B cell (primary cell): ENCODE measurements at regions not wholly inside any gene's neighbourhood (a gene's known extent, or its start where the extent isn't known, plus 50 kb on each side); places are given as distances from the start of the nearest gene placed in this dataset.

Experiments
- ATAC-seq: fragments of 200-7000 bp; cut with Tn5 transposase; one replicate; pipeline ENCODE4 v1.10.0; 2021; ENCODE audit warnings: low read depth, mild to moderate bottlenecking, moderate number of reproducible peaks, moderate library complexity
- CTCF ChIA-PET: fragments of 350-600 bp; sonication (Branson Sonifier 250); formaldehyde crosslinking; loops from one replicate; lab custom pipeline; 2021; ENCODE audit warnings: antibody characterized with exemption, inconsistent platforms; lab: Charles Lee
- POLR2A ChIA-PET: fragments of 350-600 bp; sonication (Branson Sonifier 250); formaldehyde crosslinking; loops from one replicate; lab custom pipeline; 2021; ENCODE audit warnings: antibody characterized with exemption; lab: Charles Lee
- DNase-seq: peaks from one replicate; pipeline ENCODE4 v3.0.0; 2013
- H2AFZ ChIP-seq: 2 replicates; pipeline ENCODE4 v1.6.1; 2012; ENCODE audit warnings: mild to moderate bottlenecking, low read depth, low read length; ENCODE audit not compliant: insufficient read depth, poor library complexity, severe bottlenecking
- H3K27ac ChIP-seq, 2 donors: 1 replicate in 1 of 2; 2 replicates in 1 of 2; pipeline ENCODE4 v1.5.1; 2012 to 2013; ENCODE audit warnings: low read length in 2 of 2, mild to moderate bottlenecking in 2 of 2, moderate library complexity in 1 of 2
- H3K27me3 ChIP-seq, 4 experiments: fragments of 200-600 bp in 1 of 4; sonication (generic) in 1 of 4; replicated peaks in 1 of 4; 1 replicate in 2 of 4; 2 replicates in 2 of 4; pipeline versions ENCODE4 v1.6.1 to v1.7.0; 2013 to 2016; ENCODE audit warnings: low read length in 3 of 4, mild to moderate bottlenecking in 2 of 4, mixed read lengths in 1 of 4, moderate library complexity in 1 of 4; ENCODE audit not compliant: insufficient read depth in 4 of 4, control insufficient read depth in 3 of 4; ENCODE audit errors: control extremely low read depth in 1 of 4
- H3K36me3 ChIP-seq, 2 experiments: replicated peaks in 1 of 2; 1 replicate in 1 of 2; 2 replicates in 1 of 2; pipeline versions ENCODE4 v1.6.1 to v1.7.1; 2013; ENCODE audit warnings: low read length in 1 of 2; ENCODE audit not compliant: insufficient read depth in 2 of 2, control insufficient read depth in 1 of 2; ENCODE audit errors: control extremely low read depth in 1 of 2, extremely low read depth in 1 of 2
- H3K4me1 ChIP-seq, 2 donors: fragments of 200-600 bp in 1 of 2; sonication (generic) in 1 of 2; 1 replicate in 1 of 2; 2 replicates in 1 of 2; pipeline versions ENCODE4 v1.5.1 to v1.6.1; 2013 to 2017; ENCODE audit warnings: low read length in 2 of 2; ENCODE audit not compliant: control insufficient read depth in 2 of 2, insufficient read depth in 2 of 2
- H3K4me2 ChIP-seq: replicated peaks from 2 replicates; pipeline ENCODE3; 2012; ENCODE audit warnings: mild to moderate bottlenecking, low read depth, low read length; ENCODE audit not compliant: poor library complexity, severe bottlenecking
- H3K4me3 ChIP-seq, 5 experiments: fragments of 200-600 bp in 1 of 5; sonication (generic) in 1 of 5; 1 replicate in 3 of 5; 2 replicates in 2 of 5; pipeline versions ENCODE4 v1.5.1 to v1.7.0; 2011 to 2016; ENCODE audit warnings: low read length in 4 of 5, mild to moderate bottlenecking in 4 of 5, low read depth in 2 of 5, control low read depth in 1 of 5, moderate library complexity in 1 of 5; ENCODE audit not compliant: insufficient read depth in 1 of 5; ENCODE audit errors: control extremely low read depth in 1 of 5, extremely low read depth in 1 of 5
- H3K79me2 ChIP-seq: fragments of 200-600 bp; sonication (generic); one replicate; pipeline ENCODE4 v1.6.0; 2016; ENCODE audit warnings: low read length; ENCODE audit not compliant: control insufficient read depth, insufficient read depth
- H3K9ac ChIP-seq: fragments of 200-600 bp; sonication (generic); 2 replicates; pipeline ENCODE4 v1.6.1; 2017; ENCODE audit warnings: mild to moderate bottlenecking, low read length, moderate library complexity
- H3K9me3 ChIP-seq, 3 donors: one replicate each; pipeline versions ENCODE4 v1.6.1 to v1.7.1; 2013; ENCODE audit warnings: low read length in 2 of 3; ENCODE audit not compliant: control insufficient read depth in 2 of 3, insufficient read depth in 1 of 3; ENCODE audit errors: control extremely low read depth in 1 of 3
- H4K20me1 ChIP-seq: 2 replicates; pipeline ENCODE4 v1.6.0; 2012; ENCODE audit warnings: mild to moderate bottlenecking, low read length; ENCODE audit not compliant: insufficient read depth, control insufficient read depth, poor library complexity, severe bottlenecking
- H3K27ac Mint-ChIP-seq: one replicate; pipeline ENCODE4 v1.8.0; 2021; ENCODE audit warnings: mixed read lengths
- H3K27me3 Mint-ChIP-seq: one replicate; pipeline ENCODE4 v1.8.0; 2021; ENCODE audit warnings: mixed read lengths
- H3K4me1 Mint-ChIP-seq: one replicate; pipeline ENCODE4 v1.8.0; 2021; ENCODE audit warnings: mixed read lengths
- H3K4me3 Mint-ChIP-seq: one replicate; pipeline ENCODE4 v1.8.0; 2021; ENCODE audit warnings: mixed read lengths
- H3K9me3 Mint-ChIP-seq: one replicate; pipeline ENCODE4 v1.8.0; 2022; ENCODE audit warnings: mixed read lengths; ENCODE audit not compliant: insufficient read depth
- CTCF ChIP-seq: fragments of 200-600 bp; IDR thresholded peaks from one replicate; pipeline ENCODE4 v1.8.0; 2022; ENCODE audit warnings: antibody characterized with exemption, mild to moderate bottlenecking
- EZH2 ChIP-seq: IDR thresholded peaks from 2 replicates; pipeline ENCODE4 v1.6.1; 2012; ENCODE audit warnings: borderline replicate concordance, low read depth, mild to moderate bottlenecking, moderate library complexity, low read length; ENCODE audit not compliant: insufficient read depth, poor library complexity, severe bottlenecking
- WGBS: methylation state at CpG from one replicate; pipeline ENCODE4 v1.1.5; 2013; ENCODE audit warnings: missing lambda C conversion rate; ENCODE audit not compliant: insufficient coverage; 5-methylcytosine and 5-hydroxymethylcytosine counted together
- intact Hi-C: fragments of 100-400 bp; cut with micrococcal nuclease; formaldehyde crosslinking; loops from one replicate; pipeline ENCODE4 v1.10.0; 2022

- Histone ChIP-seq H4K20me1 (no peaks in the 10 kb centered on the region), H3K79me2 (no peaks in the 10 kb centered on the region), H3K4me1 (no peaks in the 10 kb centered on the region), H3K27ac (no peak overlapping the region), H3K4me3 (no peak overlapping the region), H2AFZ (no peak overlapping the region), H3K9me3 (no peaks in the 10 kb centered on the region), H3K9ac (no peak overlapping the region), H3K36me3 (no peaks in the 10 kb centered on the region), H3K27me3 (no peaks in the 10 kb centered on the region), H3K4me2 (no peak overlapping the region)
- H3K27ac Mint-ChIP-seq, result no peak overlapping the region
- ChIA-PET CTCF (no interaction called here), POLR2A (no interaction called here)
- DNase-seq, result no peak
- no peaks in the 10 kb centered on the region for H3K27me3 Mint-ChIP-seq
- no peaks in the 10 kb centered on the region for H3K9me3 Mint-ChIP-seq
- no peak overlapping the region for H3K4me3 Mint-ChIP-seq
- TF ChIP-seq EZH2 (no peak), CTCF (no peak)
- 100% methylated on average over 2 of the region's 4 CpGs for WGBS
- H3K4me1 Mint-ChIP-seq, result peaks cover 8% of the 10 kb centered on the region
- intact Hi-C loops, result no loop called here
- ATAC-seq, result no peak
Measured at GRCh38 chr6:113739041-113739655, 118.0 kb upstream of the MARCKS start.

DNA sequence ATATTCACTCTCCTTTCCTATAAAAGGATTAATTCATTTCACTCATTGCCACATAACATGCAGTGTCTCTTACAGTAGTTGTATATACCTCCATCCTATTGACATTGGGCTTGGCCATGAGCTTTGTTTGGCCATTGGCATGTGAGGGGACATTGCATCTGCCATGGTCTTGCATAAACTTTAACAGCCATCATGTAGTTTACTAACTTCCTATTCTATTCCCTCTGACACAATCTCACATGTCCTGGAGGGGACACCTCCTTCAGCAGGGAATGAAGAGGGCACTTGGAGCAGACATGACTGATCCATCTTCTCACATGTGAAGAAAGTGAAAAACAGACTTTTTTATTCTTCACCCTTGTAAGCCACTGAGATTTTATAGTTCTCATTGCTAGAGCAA lies 115.5 kb upstream of the MARCKS start:
- H3K9me3 Mint-ChIP-seq, result no peaks in the 10 kb centered on the region
- DNase-seq (no peak), ATAC-seq (no peak)
- ChIA-PET CTCF (no interaction called here), POLR2A (no interaction called here)
- Histone ChIP-seq H3K9me3 (no peaks in the 10 kb centered on the region), H3K79me2 (no peaks in the 10 kb centered on the region), H4K20me1 (no peaks in the 10 kb centered on the region), H3K27ac (no peak overlapping the region), H3K27me3 (no peaks in the 10 kb centered on the region), H3K36me3 (no peaks in the 10 kb centered on the region), H3K4me2 (no peak overlapping the region), H2AFZ (no peak overlapping the region), H3K4me1 (no peaks in the 10 kb centered on the region), H3K9ac (no peak overlapping the region), H3K4me3 (no peak overlapping the region)
- H3K4me1 Mint-ChIP-seq, result peaks cover 2% of the 10 kb centered on the region
- TF ChIP-seq EZH2, result no peak
- no peak for TF ChIP-seq CTCF
- H3K27me3 Mint-ChIP-seq, result no peaks in the 10 kb centered on the region
- intact Hi-C loops, result no loop called here
- H3K4me3 Mint-ChIP-seq, result no peak overlapping the region
- no peak overlapping the region for H3K27ac Mint-ChIP-seq
